ENCODE measurements at regions not wholly inside any gene's neighbourhood (a gene's known extent, or its start where the extent isn't known, plus 50 kb on each side); places are given as distances from the start of the nearest gene placed in this dataset.

DNA sequence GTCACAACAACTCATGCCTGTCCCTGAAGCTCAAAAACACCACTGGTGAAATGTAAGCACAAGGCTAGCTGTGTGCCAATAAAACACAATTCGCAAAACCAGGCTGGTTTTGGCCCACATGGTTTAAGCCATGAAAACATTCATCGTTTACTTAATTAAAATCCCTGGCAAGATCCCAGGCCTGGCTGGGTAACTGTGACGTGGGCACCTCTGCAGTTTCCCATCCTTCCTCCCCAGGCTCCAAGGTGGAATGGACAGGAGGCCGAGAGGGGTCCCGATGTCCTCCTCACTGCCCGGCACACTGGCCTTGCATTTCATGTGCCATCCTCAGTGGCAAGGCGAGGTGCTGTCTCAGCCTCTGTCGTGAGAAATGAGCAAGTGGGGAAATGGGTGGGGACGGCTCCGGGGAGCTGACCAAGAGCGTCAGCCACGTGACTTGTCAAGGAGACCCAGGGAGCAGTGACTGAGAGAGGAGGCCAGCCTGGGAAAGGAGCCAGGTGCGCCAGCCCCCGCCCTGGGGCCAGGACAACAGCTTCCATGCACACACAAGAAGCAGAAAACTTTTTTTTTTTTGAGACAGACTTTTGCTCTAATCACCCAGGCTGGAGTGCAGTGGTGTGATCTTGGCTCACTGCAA, 153.1 kb upstream of the RAB4A start:
- TF ChIP-seq CTCF (IDR thresholded peaks at IDR 0.05) = no peak
- no peak for TF ChIP-seq POLR2A (IDR thresholded peaks at IDR 0.05)
- peak; percentile 80 for TF ChIP-seq POLR2AphosphoS5 (IDR thresholded peaks at IDR 0.05)
- Histone ChIP-seq H3K4me1 (replicated peaks) (peaks cover 13% of the 10 kb centered on the region), H3K9me3 (no peaks in the 10 kb centered on the region), H3K36me3 (no peaks in the 10 kb centered on the region), H3K27me3 (replicated peaks; ENCODE audit: insufficient read depth) (no peaks in the 10 kb centered on the region), H3K27ac (peak overlapping the region; percentile 44 to 77), H3K4me3 (no peak overlapping the region)
- DNase-seq (ENCODE audit: low spot score) = peak; percentile 85
- 13% methylated on average over 14 of the region's 14 CpGs for WGBS
- intact Hi-C loops (cut with DNase I) = loop anchor here (5.0 kb wide), 2 partner anchors 110 to 380 kb away; partner anchors contain the start of gene RHOU

DNA sequence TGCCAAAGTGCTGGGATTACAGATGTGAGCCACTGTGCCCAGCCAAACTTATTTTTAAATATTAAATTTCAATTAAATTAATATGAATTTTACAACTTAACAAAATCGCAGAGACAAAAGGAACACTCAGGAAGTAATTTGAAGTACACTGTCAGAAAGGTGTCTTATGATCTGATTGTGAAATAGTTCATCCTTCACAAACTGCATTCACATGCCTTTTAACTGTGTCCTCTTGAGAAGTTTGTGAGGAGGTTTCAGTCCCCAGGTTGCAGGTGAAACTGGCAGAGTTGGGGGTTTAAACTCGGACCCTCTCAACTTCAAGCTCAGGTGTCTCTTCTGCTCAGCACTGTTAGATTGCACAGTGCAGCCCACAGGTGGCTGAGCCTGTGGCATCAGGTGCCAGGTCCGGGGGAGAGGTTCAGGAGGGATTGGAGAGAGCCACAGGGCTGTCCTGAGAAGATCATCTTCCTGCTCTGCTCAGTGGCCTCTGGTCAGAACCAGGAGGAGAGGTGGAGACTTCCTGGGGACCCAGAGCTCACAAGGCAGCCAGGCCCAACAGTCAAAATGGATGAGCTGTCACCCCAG, 152.3 kb upstream of the RAB4A start:
- H3K4me3 ChIP-seq = no peak overlapping the region
- H3K27me3 ChIP-seq (replicated peaks; ENCODE audit: insufficient read depth) = no peaks in the 10 kb centered on the region
- peaks cover 13% of the 10 kb centered on the region for H3K4me1 ChIP-seq (replicated peaks)
- 70% methylated on average over 3 of the region's 3 CpGs for WGBS
- intact Hi-C loops (cut with DNase I) = loop anchor here (5.0 kb wide), 2 partner anchors 109 to 381 kb away; partner anchors contain the start of gene RHOU
- H3K27ac ChIP-seq = peak overlapping the region in 1 of 2 donors; percentile 77
- H3K9me3 ChIP-seq = no peaks in the 10 kb centered on the region
- no peaks in the 10 kb centered on the region for H3K36me3 ChIP-seq
- no peak for TF ChIP-seq POLR2AphosphoS5 (IDR thresholded peaks at IDR 0.05)
- TF ChIP-seq CTCF (IDR thresholded peaks at IDR 0.05) = no peak
- TF ChIP-seq POLR2A (IDR thresholded peaks at IDR 0.05) = no peak
- no peak for DNase-seq (ENCODE audit: low spot score)

DNA sequence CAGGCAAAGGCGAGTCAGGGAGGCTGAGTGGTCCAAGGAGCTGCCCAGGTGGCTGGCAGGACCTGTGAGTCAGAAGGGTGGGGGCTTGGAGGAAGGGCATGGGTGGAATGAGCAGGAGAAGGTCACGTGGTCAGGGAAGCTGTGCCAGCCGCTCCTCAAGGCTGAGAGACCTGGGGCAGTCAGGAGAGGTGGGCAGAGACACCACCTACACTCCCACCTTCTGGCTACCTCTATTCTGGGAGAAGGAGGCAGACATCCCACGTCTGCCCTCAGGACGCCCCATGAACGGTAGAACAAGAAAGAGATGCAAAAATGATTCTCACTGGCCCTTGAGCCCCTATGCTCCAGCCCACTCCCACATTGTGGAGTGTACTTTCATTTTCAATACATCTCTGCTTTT, 151.8 kb upstream of the RAB4A start:
- no peaks in the 10 kb centered on the region for H3K27me3 ChIP-seq (replicated peaks; ENCODE audit: insufficient read depth)
- H3K4me1 ChIP-seq (replicated peaks) = peaks cover 13% of the 10 kb centered on the region
- no peaks in the 10 kb centered on the region for H3K9me3 ChIP-seq
- no peak overlapping the region for H3K4me3 ChIP-seq
- WGBS = 99% methylated on average over 6 of the region's 6 CpGs
- TF ChIP-seq CTCF (IDR thresholded peaks at IDR 0.05) (no peak), POLR2A (IDR thresholded peaks at IDR 0.05) (no peak), POLR2AphosphoS5 (IDR thresholded peaks at IDR 0.05) (no peak)
- no peaks in the 10 kb centered on the region for H3K36me3 ChIP-seq
- no peak for DNase-seq (ENCODE audit: low spot score)
- H3K27ac ChIP-seq = no peak overlapping the region
- intact Hi-C loops (cut with DNase I) = loop anchor here (5.0 kb wide), 2 partner anchors 108 to 382 kb away; partner anchors contain the start of gene RHOU

GRCh38 chr1:229119876-229120275, 151.0 kb upstream of the RAB4A start:
- H3K27me3 ChIP-seq (replicated peaks; ENCODE audit: insufficient read depth) = no peaks in the 10 kb centered on the region
- H3K27ac ChIP-seq = no peak overlapping the region
- TF ChIP-seq POLR2AphosphoS5 (IDR thresholded peaks at IDR 0.05) = no peak
- TF ChIP-seq POLR2A (IDR thresholded peaks at IDR 0.05) = no peak
- TF ChIP-seq CTCF (IDR thresholded peaks at IDR 0.05) = no peak
- no peaks in the 10 kb centered on the region for H3K9me3 ChIP-seq
- no peaks in the 10 kb centered on the region for H3K36me3 ChIP-seq
- no peak for DNase-seq (ENCODE audit: low spot score)
- intact Hi-C loops (cut with DNase I) = loop anchor here (5.0 kb wide), 2 partner anchors 107 to 383 kb away; partner anchors contain the start of gene RHOU
- H3K4me1 ChIP-seq (replicated peaks) = peaks cover 13% of the 10 kb centered on the region
- WGBS = 83% methylated on average over 8 of the region's 8 CpGs
- H3K4me3 ChIP-seq = no peak overlapping the region

All from prostate gland (tissue), 2 donors.